ENCODE measurements at regions not wholly inside any gene's neighbourhood (a gene's known extent, or its start where the extent isn't known, plus 50 kb on each side); places are given as distances from the start of the nearest gene placed in this dataset.

- no peak for TF ChIP-seq ZNF565 (CRISPR knock-in tag; conservative IDR thresholded peaks at IDR 0.05; ENCODE audit: low read depth)
- no peak for TF ChIP-seq RARB (CRISPR knock-in tag; IDR thresholded peaks at IDR 0.05)
- TF ChIP-seq ZFP3 (CRISPR knock-in tag; IDR thresholded peaks at IDR 0.05) = no peak
- no peak for TF ChIP-seq ISL1 (CRISPR knock-in tag; IDR thresholded peaks at IDR 0.05)
- no peak for TF ChIP-seq ZC3H10 (CRISPR knock-in tag; IDR thresholded peaks at IDR 0.05)
- no peak for TF ChIP-seq CSRNP3 (CRISPR knock-in tag; IDR thresholded peaks at IDR 0.05)
- no peak for TF ChIP-seq TOX (CRISPR knock-in tag; IDR thresholded peaks at IDR 0.05; ENCODE audit: borderline replicate concordance)
- no peak for TF ChIP-seq PATZ1 (CRISPR knock-in tag; IDR thresholded peaks at IDR 0.05; ENCODE audit: borderline replicate concordance)
- no peak for TF ChIP-seq ZNF8 (CRISPR knock-in tag; IDR thresholded peaks at IDR 0.05)
- TF ChIP-seq CSDC2 (CRISPR knock-in tag; IDR thresholded peaks at IDR 0.05) = no peak
- TF ChIP-seq ZFP30 (CRISPR knock-in tag; IDR thresholded peaks at IDR 0.05) = no peak
Observed at GRCh38 chr20:4609511-4609910, 76.7 kb upstream of the PRNP start.
